ENCODE measurements at regions not wholly inside any gene's neighbourhood (a gene's known extent, or its start where the extent isn't known, plus 50 kb on each side); places are given as distances from the start of the nearest gene placed in this dataset.

- Histone ChIP-seq H3K36me3 (ENCODE audit: control insufficient read depth in 2 of 2, extremely low read depth in 1 of 2, insufficient read depth in 2 of 2, low read length in 2 of 2) (peaks cover 6 to 17% of the 10 kb centered on the region in 2 experiments), H2AFZ (ENCODE audit: low read depth, low read length) (no peak overlapping the region), H3K9me1 (replicated peaks; ENCODE audit: control insufficient read depth, extremely low read depth, insufficient read depth, low read length) (no peaks in the 10 kb centered on the region), H3K79me2 (ENCODE audit: control insufficient read depth, insufficient read depth, low read length) (peaks cover 92% of the 10 kb centered on the region), H3K4me3 (replicated peaks in 1 of 3; ENCODE audit: insufficient read depth in 1 of 3, low read depth in 1 of 3, low read length in 3 of 3) (no peak overlapping the region), H3K9me3 (replicated peaks; ENCODE audit: control insufficient read depth, insufficient read depth, low read length) (no peaks in the 10 kb centered on the region), H3K4me2 (ENCODE audit: insufficient read depth, low read length) (peak overlapping the region; percentile 9), H3K27me3 (ENCODE audit: control insufficient read depth in 2 of 2, insufficient read depth in 2 of 2, low read length in 2 of 2) (no peaks in the 10 kb centered on the region), H3K4me1 (ENCODE audit: control insufficient read depth, extremely low read depth, insufficient read depth, low read length) (peaks cover 76% of the 10 kb centered on the region), H3K9ac (replicated peaks; ENCODE audit: extremely low read depth, insufficient read depth, low read length) (peak overlapping the region; percentile 95), H4K20me1 (replicated peaks; ENCODE audit: control insufficient read depth, extremely low read depth, insufficient read depth, low read length) (no peaks in the 10 kb centered on the region), H3K27ac (ENCODE audit: insufficient read depth, low read depth, low read length) (peak overlapping the region; percentile 98)
- FAIRE-seq, result no peak
- intact Hi-C loops (cut with micrococcal nuclease), result loop anchor here (5.0 kb wide), 1 partner anchor 219 kb away; no protein-coding TSS in a partner anchor
- no peak for DNase-seq (ENCODE audit: low read depth, low spot score)
- no TSS peak for BruUV-seq (replicated peaks)
- TF ChIP-seq POLR2AphosphoS5 (IDR thresholded peaks at IDR 0.05; ENCODE audit: insufficient read depth, low read depth, low read length), result peak; percentile 7
- no peak for TF ChIP-seq MAX (IDR thresholded peaks at IDR 0.05; ENCODE audit: insufficient read depth, insufficient read length)
- no peak for TF ChIP-seq EZH2 (IDR thresholded peaks at IDR 0.05; ENCODE audit: borderline replicate concordance, low read depth, low read length, severe bottlenecking)
- TF ChIP-seq POLR2A (IDR thresholded peaks at IDR 0.05; ENCODE audit: low read depth, low read length), result no peak
- ChIA-PET CTCF (interaction anchor here (0.7 to 8.1 kb wide), 6 partner anchors 9 to 152 kb away, joined by 3 to 79 read pairs (median 8); no protein-coding TSS in a partner anchor), POLR2A (interaction anchor here (1.3 kb wide), 1 partner anchor 16 kb away, joined by 3 read pairs; no protein-coding TSS in a partner anchor)
- dilution Hi-C loops (cut with MboI; ENCODE audit: extremely low pct_ligation_motif_present, low sequenced_read_pairs), result no loop called here
These were observed 154.5 kb upstream of the KLF14 start for GRCh38 chr7:130888468-130888867.

- CTCF ChIA-PET, result interaction anchor here (1.0 to 8.1 kb wide), 5 partner anchors 7 to 150 kb away, joined by 3 to 79 read pairs (median 4); no protein-coding TSS in a partner anchor
- no peaks in the 10 kb centered on the region for H4K20me1 ChIP-seq (replicated peaks; ENCODE audit: control insufficient read depth, extremely low read depth, insufficient read depth, low read length)
- H3K9me1 ChIP-seq (replicated peaks; ENCODE audit: control insufficient read depth, extremely low read depth, insufficient read depth, low read length), result no peaks in the 10 kb centered on the region
- peak overlapping the region; percentile 85 for H3K9ac ChIP-seq (replicated peaks; ENCODE audit: extremely low read depth, insufficient read depth, low read length)
- POLR2A ChIA-PET, result no interaction called here
- no peak for TF ChIP-seq CTCF (IDR thresholded peaks at IDR 0.05; ENCODE audit: extremely low read depth in 1 of 2, insufficient read depth in 1 of 2, low read depth in 1 of 2, low read length in 2 of 2)
- peak; percentile 40 for TF ChIP-seq POLR2AphosphoS5 (IDR thresholded peaks at IDR 0.05; ENCODE audit: insufficient read depth, low read depth, low read length)
- H3K79me2 ChIP-seq (ENCODE audit: control insufficient read depth, insufficient read depth, low read length), result peaks cover 92% of the 10 kb centered on the region
- intact Hi-C loops (cut with micrococcal nuclease), result loop anchor here (10.0 kb wide), 1 partner anchor 594 kb away; no protein-coding TSS in a partner anchor
- H3K4me3 ChIP-seq (replicated peaks in 1 of 3; ENCODE audit: insufficient read depth in 1 of 3, low read depth in 1 of 3, low read length in 3 of 3), result no peak overlapping the region
- H3K9me3 ChIP-seq (replicated peaks; ENCODE audit: control insufficient read depth, insufficient read depth, low read length), result no peaks in the 10 kb centered on the region
- peak overlapping the region; percentile 48 for H3K4me2 ChIP-seq (ENCODE audit: insufficient read depth, low read length)
- H2AFZ ChIP-seq (ENCODE audit: low read depth, low read length), result no peak overlapping the region
- BruUV-seq (replicated peaks), result no TSS peak
- H3K27me3 ChIP-seq (ENCODE audit: control insufficient read depth in 2 of 2, insufficient read depth in 2 of 2, low read length in 2 of 2), result no peaks in the 10 kb centered on the region
- H3K36me3 ChIP-seq (ENCODE audit: control insufficient read depth in 2 of 2, extremely low read depth in 1 of 2, insufficient read depth in 2 of 2, low read length in 2 of 2), result peaks cover 7 to 8% of the 10 kb centered on the region in 2 experiments
- DNase-seq (ENCODE audit: low read depth, low spot score), result no peak
- peak overlapping the region; percentile 97 for H3K27ac ChIP-seq (ENCODE audit: insufficient read depth, low read depth, low read length)
- no peak for FAIRE-seq
- peaks cover 85% of the 10 kb centered on the region for H3K4me1 ChIP-seq (ENCODE audit: control insufficient read depth, extremely low read depth, insufficient read depth, low read length)
- dilution Hi-C loops (cut with MboI; ENCODE audit: extremely low pct_ligation_motif_present, low sequenced_read_pairs), result no loop called here
These were observed 156.4 kb upstream of the KLF14 start for GRCh38 chr7:130890176-130891020.
